ENCODE measurements at regions not wholly inside any gene's neighbourhood (a gene's known extent, or its start where the extent isn't known, plus 50 kb on each side); places are given as distances from the start of the nearest gene placed in this dataset.
"Not testable (repeated sequence)": the region's sequence is repeated elsewhere in the genome, so short reads cannot be mapped to it uniquely, and the experiment has no call there.

- H3K4me2 ChIP-seq (ENCODE audit: low read length, poor library complexity, severe bottlenecking); H2AK5ac ChIP-seq (ENCODE audit: low read length, severe bottlenecking); H2BK12ac ChIP-seq (ENCODE audit: low read length in 2 of 2); H3K18ac ChIP-seq (ENCODE audit: low read depth in 1 of 2, low read length in 2 of 2); H4K8ac ChIP-seq (ENCODE audit: low read length); DNase-seq; H3K27ac ChIP-seq (ENCODE audit: low read length, poor library complexity, severe bottlenecking); H4K91ac ChIP-seq (ENCODE audit: low read length); H3K4me1 ChIP-seq (ENCODE audit: control insufficient read depth, insufficient read depth, low read depth, low read length); H3K79me1 ChIP-seq (replicated peaks; ENCODE audit: low read length, poor library complexity, severe bottlenecking); H2BK120ac ChIP-seq (ENCODE audit: low read depth, low read length); H2BK5ac ChIP-seq (ENCODE audit: low read depth, low read length, poor library complexity, severe bottlenecking); H3K14ac ChIP-seq (ENCODE audit: low read length in 2 of 2); H3K9me3 ChIP-seq (ENCODE audit: control insufficient read depth, low read length); H3K27me3 ChIP-seq (ENCODE audit: control insufficient read depth in 1 of 2, insufficient read depth in 1 of 2, low read length in 2 of 2); H2BK15ac ChIP-seq (ENCODE audit: low read depth, poor library complexity, severe bottlenecking); H3K4me3 ChIP-seq (ENCODE audit: insufficient read depth in 1 of 2, low read depth in 1 of 2, low read length in 2 of 2); H3K4ac ChIP-seq (ENCODE audit: low read depth in 1 of 2, low read length in 2 of 2); H3K9ac ChIP-seq (ENCODE audit: low read length); H3K23ac ChIP-seq (ENCODE audit: low read length in 2 of 2); H2AFZ ChIP-seq (ENCODE audit: low read depth, low read length); H3K36me3 ChIP-seq (ENCODE audit: control insufficient read depth in 1 of 2, insufficient read depth in 2 of 2, low read depth in 1 of 2, low read length in 2 of 2): not testable (repeated sequence)
- no CpG with 5 or more reads among the region's 1 CpG for WGBS
Observed at GRCh38 chr6:60893374-60893773, 1392.7 kb downstream of the KHDRBS2 start.

GRCh38 chr6:60891606-60892005, 1394.4 kb downstream of the KHDRBS2 start:
- H2AFZ ChIP-seq (ENCODE audit: low read depth, low read length), result no peak overlapping the region
- no peak overlapping the region for H2BK5ac ChIP-seq (ENCODE audit: low read depth, low read length, poor library complexity, severe bottlenecking)
- no peak overlapping the region for H3K4me2 ChIP-seq (ENCODE audit: low read length, poor library complexity, severe bottlenecking)
- DNase-seq, result no peak
- no peak overlapping the region for H3K4me3 ChIP-seq (ENCODE audit: insufficient read depth in 1 of 2, low read depth in 1 of 2, low read length in 2 of 2)
- no peak overlapping the region for H3K4ac ChIP-seq (ENCODE audit: low read depth in 1 of 2, low read length in 2 of 2)
- no peaks in the 10 kb centered on the region for H3K9me3 ChIP-seq (ENCODE audit: control insufficient read depth, low read length)
- no CpG with 5 or more reads among the region's 1 CpG for WGBS
- no peak overlapping the region for H4K91ac ChIP-seq (ENCODE audit: low read length)
- H3K18ac ChIP-seq (ENCODE audit: low read depth in 1 of 2, low read length in 2 of 2), result no peak overlapping the region
- H3K14ac ChIP-seq (ENCODE audit: low read length in 2 of 2), result no peak overlapping the region
- no peaks in the 10 kb centered on the region for H3K27me3 ChIP-seq (ENCODE audit: control insufficient read depth in 1 of 2, insufficient read depth in 1 of 2, low read length in 2 of 2)
- H2BK120ac ChIP-seq (ENCODE audit: low read depth, low read length), result no peak overlapping the region
- no peaks in the 10 kb centered on the region for H3K79me1 ChIP-seq (replicated peaks; ENCODE audit: low read length, poor library complexity, severe bottlenecking)
- H2AK5ac ChIP-seq (ENCODE audit: low read length, severe bottlenecking), result no peak overlapping the region
- no peaks in the 10 kb centered on the region for H3K4me1 ChIP-seq (ENCODE audit: control insufficient read depth, insufficient read depth, low read depth, low read length)
- no peak overlapping the region for H3K27ac ChIP-seq (ENCODE audit: low read length, poor library complexity, severe bottlenecking)
- no peaks in the 10 kb centered on the region for H3K36me3 ChIP-seq (ENCODE audit: control insufficient read depth in 1 of 2, insufficient read depth in 2 of 2, low read depth in 1 of 2, low read length in 2 of 2)
- no peak overlapping the region for H2BK12ac ChIP-seq (ENCODE audit: low read length in 2 of 2)
- no peak overlapping the region for H3K23ac ChIP-seq (ENCODE audit: low read length in 2 of 2)
- H3K9ac ChIP-seq (ENCODE audit: low read length), result no peak overlapping the region
- H2BK15ac ChIP-seq (ENCODE audit: low read depth, poor library complexity, severe bottlenecking), result no peak overlapping the region
- H4K8ac ChIP-seq (ENCODE audit: low read length), result no peak overlapping the region

DNA sequence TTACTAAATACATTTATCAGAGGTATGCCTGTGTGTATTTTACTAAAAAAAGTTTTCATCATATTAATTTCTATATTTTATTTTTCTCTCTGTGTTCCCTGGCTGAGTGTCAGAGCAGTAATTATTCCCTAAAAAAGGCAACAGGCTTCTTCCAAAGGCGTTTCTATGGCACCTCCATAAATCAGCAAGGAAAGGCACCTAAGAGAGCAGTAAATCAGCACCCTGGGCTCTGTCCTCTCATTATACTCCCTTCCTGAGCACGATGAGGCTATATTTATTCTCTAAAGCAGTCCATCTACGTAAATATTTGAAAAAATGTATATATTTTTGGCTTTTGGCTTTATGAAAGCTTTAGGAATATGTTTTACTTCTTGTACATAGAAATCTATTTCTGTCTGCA, 1408.6 kb downstream of the KHDRBS2 start:
- not testable (repeated sequence) for H2BK120ac ChIP-seq (ENCODE audit: low read depth, low read length); H3K27ac ChIP-seq (ENCODE audit: low read length, poor library complexity, severe bottlenecking); H3K14ac ChIP-seq (ENCODE audit: low read length in 2 of 2); H3K79me1 ChIP-seq (replicated peaks; ENCODE audit: low read length, poor library complexity, severe bottlenecking); H3K4ac ChIP-seq (ENCODE audit: low read depth in 1 of 2, low read length in 2 of 2); H3K9ac ChIP-seq (ENCODE audit: low read length); H2BK15ac ChIP-seq (ENCODE audit: low read depth, poor library complexity, severe bottlenecking); H3K23ac ChIP-seq (ENCODE audit: low read length in 2 of 2); H4K91ac ChIP-seq (ENCODE audit: low read length); H3K9me3 ChIP-seq (ENCODE audit: control insufficient read depth, low read length); DNase-seq; H2AFZ ChIP-seq (ENCODE audit: low read depth, low read length); H3K4me3 ChIP-seq (ENCODE audit: insufficient read depth in 1 of 2, low read depth in 1 of 2, low read length in 2 of 2); H3K18ac ChIP-seq (ENCODE audit: low read depth in 1 of 2, low read length in 2 of 2); H2BK12ac ChIP-seq (ENCODE audit: low read length in 2 of 2); H3K36me3 ChIP-seq (ENCODE audit: control insufficient read depth in 1 of 2, insufficient read depth in 2 of 2, low read depth in 1 of 2, low read length in 2 of 2); H3K4me2 ChIP-seq (ENCODE audit: low read length, poor library complexity, severe bottlenecking); H4K8ac ChIP-seq (ENCODE audit: low read length); H2BK5ac ChIP-seq (ENCODE audit: low read depth, low read length, poor library complexity, severe bottlenecking); H3K27me3 ChIP-seq (ENCODE audit: control insufficient read depth in 1 of 2, insufficient read depth in 1 of 2, low read length in 2 of 2); H3K4me1 ChIP-seq (ENCODE audit: control insufficient read depth, insufficient read depth, low read depth, low read length); H2AK5ac ChIP-seq (ENCODE audit: low read length, severe bottlenecking)
- WGBS, result 5% methylated on average over 1 of the region's 3 CpGs

DNA sequence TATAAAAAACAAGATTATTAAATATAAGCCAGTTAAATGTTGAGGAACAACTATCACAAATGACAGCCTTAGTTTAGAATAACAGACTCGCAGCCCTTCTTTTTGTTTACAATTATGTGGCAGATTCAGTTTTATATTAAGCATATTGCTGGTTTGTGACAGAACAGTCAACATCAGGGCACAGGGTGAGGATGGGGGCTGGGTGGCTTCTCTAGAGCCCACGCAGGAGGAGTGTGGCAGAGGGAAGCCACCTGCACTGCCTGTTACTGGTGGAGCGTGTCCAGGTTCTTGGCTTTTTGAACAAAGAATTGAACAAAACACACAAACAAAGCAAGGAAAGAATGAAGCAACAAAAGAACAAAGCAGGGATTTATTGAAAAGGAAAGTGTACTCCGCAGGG, 1415.2 kb downstream of the KHDRBS2 start:
- H3K9ac ChIP-seq (ENCODE audit: low read length); H3K79me1 ChIP-seq (replicated peaks; ENCODE audit: low read length, poor library complexity, severe bottlenecking); H3K4me3 ChIP-seq (ENCODE audit: insufficient read depth in 1 of 2, low read depth in 1 of 2, low read length in 2 of 2); H3K27me3 ChIP-seq (ENCODE audit: control insufficient read depth in 1 of 2, insufficient read depth in 1 of 2, low read length in 2 of 2); H3K18ac ChIP-seq (ENCODE audit: low read depth in 1 of 2, low read length in 2 of 2); H3K14ac ChIP-seq (ENCODE audit: low read length in 2 of 2); H2BK120ac ChIP-seq (ENCODE audit: low read depth, low read length); H3K4ac ChIP-seq (ENCODE audit: low read depth in 1 of 2, low read length in 2 of 2); H3K23ac ChIP-seq (ENCODE audit: low read length in 2 of 2); H2BK12ac ChIP-seq (ENCODE audit: low read length in 2 of 2); H2AFZ ChIP-seq (ENCODE audit: low read depth, low read length); H3K9me3 ChIP-seq (ENCODE audit: control insufficient read depth, low read length); H2AK5ac ChIP-seq (ENCODE audit: low read length, severe bottlenecking); H3K4me1 ChIP-seq (ENCODE audit: control insufficient read depth, insufficient read depth, low read depth, low read length); H4K91ac ChIP-seq (ENCODE audit: low read length); H3K36me3 ChIP-seq (ENCODE audit: control insufficient read depth in 1 of 2, insufficient read depth in 2 of 2, low read depth in 1 of 2, low read length in 2 of 2); H3K27ac ChIP-seq (ENCODE audit: low read length, poor library complexity, severe bottlenecking); DNase-seq; H4K8ac ChIP-seq (ENCODE audit: low read length); H3K4me2 ChIP-seq (ENCODE audit: low read length, poor library complexity, severe bottlenecking); H2BK15ac ChIP-seq (ENCODE audit: low read depth, poor library complexity, severe bottlenecking); H2BK5ac ChIP-seq (ENCODE audit: low read depth, low read length, poor library complexity, severe bottlenecking): not testable (repeated sequence)
- WGBS, result 93% methylated on average over 3 of the region's 4 CpGs

All from mesenchymal stem cell (in vitro differentiated cells and primary cell).